B cell (primary cell): ENCODE measurements at regions not wholly inside any gene's neighbourhood (a gene's known extent, or its start where the extent isn't known, plus 50 kb on each side); places are given as distances from the start of the nearest gene placed in this dataset.

ENCODE experiments used
- ATAC-seq: fragments of 200-7000 bp; cut with Tn5 transposase; one replicate; pipeline ENCODE4 v1.10.0; 2021; ENCODE audit warnings: low read depth, mild to moderate bottlenecking, moderate number of reproducible peaks, moderate library complexity
- CTCF ChIA-PET: fragments of 350-600 bp; sonication (Branson Sonifier 250); formaldehyde crosslinking; loops from one replicate; lab custom pipeline; 2021; ENCODE audit warnings: antibody characterized with exemption, inconsistent platforms; lab: Charles Lee
- POLR2A ChIA-PET: fragments of 350-600 bp; sonication (Branson Sonifier 250); formaldehyde crosslinking; loops from one replicate; lab custom pipeline; 2021; ENCODE audit warnings: antibody characterized with exemption; lab: Charles Lee
- DNase-seq: peaks from one replicate; pipeline ENCODE4 v3.0.0; 2013
- H2AFZ ChIP-seq: 2 replicates; pipeline ENCODE4 v1.6.1; 2012; ENCODE audit warnings: mild to moderate bottlenecking, low read depth, low read length; ENCODE audit not compliant: insufficient read depth, poor library complexity, severe bottlenecking
- H3K27ac ChIP-seq, 2 donors: 1 replicate in 1 of 2; 2 replicates in 1 of 2; pipeline ENCODE4 v1.5.1; 2012 to 2013; ENCODE audit warnings: low read length in 2 of 2, mild to moderate bottlenecking in 2 of 2, moderate library complexity in 1 of 2
- H3K27me3 ChIP-seq, 4 experiments: fragments of 200-600 bp in 1 of 4; sonication (generic) in 1 of 4; replicated peaks in 1 of 4; 1 replicate in 2 of 4; 2 replicates in 2 of 4; pipeline versions ENCODE4 v1.6.1 to v1.7.0; 2013 to 2016; ENCODE audit warnings: low read length in 3 of 4, mild to moderate bottlenecking in 2 of 4, mixed read lengths in 1 of 4, moderate library complexity in 1 of 4; ENCODE audit not compliant: insufficient read depth in 4 of 4, control insufficient read depth in 3 of 4; ENCODE audit errors: control extremely low read depth in 1 of 4
- H3K36me3 ChIP-seq, 2 experiments: replicated peaks in 1 of 2; 1 replicate in 1 of 2; 2 replicates in 1 of 2; pipeline versions ENCODE4 v1.6.1 to v1.7.1; 2013; ENCODE audit warnings: low read length in 1 of 2; ENCODE audit not compliant: insufficient read depth in 2 of 2, control insufficient read depth in 1 of 2; ENCODE audit errors: control extremely low read depth in 1 of 2, extremely low read depth in 1 of 2
- H3K4me1 ChIP-seq, 2 donors: fragments of 200-600 bp in 1 of 2; sonication (generic) in 1 of 2; 1 replicate in 1 of 2; 2 replicates in 1 of 2; pipeline versions ENCODE4 v1.5.1 to v1.6.1; 2013 to 2017; ENCODE audit warnings: low read length in 2 of 2; ENCODE audit not compliant: control insufficient read depth in 2 of 2, insufficient read depth in 2 of 2
- H3K4me2 ChIP-seq: replicated peaks from 2 replicates; pipeline ENCODE3; 2012; ENCODE audit warnings: mild to moderate bottlenecking, low read depth, low read length; ENCODE audit not compliant: poor library complexity, severe bottlenecking
- H3K4me3 ChIP-seq, 5 experiments: fragments of 200-600 bp in 1 of 5; sonication (generic) in 1 of 5; 1 replicate in 3 of 5; 2 replicates in 2 of 5; pipeline versions ENCODE4 v1.5.1 to v1.7.0; 2011 to 2016; ENCODE audit warnings: low read length in 4 of 5, mild to moderate bottlenecking in 4 of 5, low read depth in 2 of 5, control low read depth in 1 of 5, moderate library complexity in 1 of 5; ENCODE audit not compliant: insufficient read depth in 1 of 5; ENCODE audit errors: control extremely low read depth in 1 of 5, extremely low read depth in 1 of 5
- H3K79me2 ChIP-seq: fragments of 200-600 bp; sonication (generic); one replicate; pipeline ENCODE4 v1.6.0; 2016; ENCODE audit warnings: low read length; ENCODE audit not compliant: control insufficient read depth, insufficient read depth
- H3K9ac ChIP-seq: fragments of 200-600 bp; sonication (generic); 2 replicates; pipeline ENCODE4 v1.6.1; 2017; ENCODE audit warnings: mild to moderate bottlenecking, low read length, moderate library complexity
- H3K9me3 ChIP-seq, 3 donors: one replicate each; pipeline versions ENCODE4 v1.6.1 to v1.7.1; 2013; ENCODE audit warnings: low read length in 2 of 3; ENCODE audit not compliant: control insufficient read depth in 2 of 3, insufficient read depth in 1 of 3; ENCODE audit errors: control extremely low read depth in 1 of 3
- H4K20me1 ChIP-seq: 2 replicates; pipeline ENCODE4 v1.6.0; 2012; ENCODE audit warnings: mild to moderate bottlenecking, low read length; ENCODE audit not compliant: insufficient read depth, control insufficient read depth, poor library complexity, severe bottlenecking
- H3K27ac Mint-ChIP-seq: one replicate; pipeline ENCODE4 v1.8.0; 2021; ENCODE audit warnings: mixed read lengths
- H3K27me3 Mint-ChIP-seq: one replicate; pipeline ENCODE4 v1.8.0; 2021; ENCODE audit warnings: mixed read lengths
- H3K4me1 Mint-ChIP-seq: one replicate; pipeline ENCODE4 v1.8.0; 2021; ENCODE audit warnings: mixed read lengths
- H3K4me3 Mint-ChIP-seq: one replicate; pipeline ENCODE4 v1.8.0; 2021; ENCODE audit warnings: mixed read lengths
- H3K9me3 Mint-ChIP-seq: one replicate; pipeline ENCODE4 v1.8.0; 2022; ENCODE audit warnings: mixed read lengths; ENCODE audit not compliant: insufficient read depth
- EZH2 ChIP-seq: IDR thresholded peaks from 2 replicates; pipeline ENCODE4 v1.6.1; 2012; ENCODE audit warnings: borderline replicate concordance, low read depth, mild to moderate bottlenecking, moderate library complexity, low read length; ENCODE audit not compliant: insufficient read depth, poor library complexity, severe bottlenecking
- WGBS: methylation state at CpG from one replicate; pipeline ENCODE4 v1.1.5; 2013; ENCODE audit warnings: missing lambda C conversion rate; ENCODE audit not compliant: insufficient coverage; 5-methylcytosine and 5-hydroxymethylcytosine counted together
- intact Hi-C: fragments of 100-400 bp; cut with micrococcal nuclease; formaldehyde crosslinking; loops from one replicate; pipeline ENCODE4 v1.10.0; 2022
- TF ChIP-seq, protein P1 (sequence below): fragments of 200-600 bp; IDR thresholded peaks from one replicate; pipeline ENCODE4 v1.8.0; 2022; ENCODE audit warnings: antibody characterized with exemption, mild to moderate bottlenecking

DNA sequence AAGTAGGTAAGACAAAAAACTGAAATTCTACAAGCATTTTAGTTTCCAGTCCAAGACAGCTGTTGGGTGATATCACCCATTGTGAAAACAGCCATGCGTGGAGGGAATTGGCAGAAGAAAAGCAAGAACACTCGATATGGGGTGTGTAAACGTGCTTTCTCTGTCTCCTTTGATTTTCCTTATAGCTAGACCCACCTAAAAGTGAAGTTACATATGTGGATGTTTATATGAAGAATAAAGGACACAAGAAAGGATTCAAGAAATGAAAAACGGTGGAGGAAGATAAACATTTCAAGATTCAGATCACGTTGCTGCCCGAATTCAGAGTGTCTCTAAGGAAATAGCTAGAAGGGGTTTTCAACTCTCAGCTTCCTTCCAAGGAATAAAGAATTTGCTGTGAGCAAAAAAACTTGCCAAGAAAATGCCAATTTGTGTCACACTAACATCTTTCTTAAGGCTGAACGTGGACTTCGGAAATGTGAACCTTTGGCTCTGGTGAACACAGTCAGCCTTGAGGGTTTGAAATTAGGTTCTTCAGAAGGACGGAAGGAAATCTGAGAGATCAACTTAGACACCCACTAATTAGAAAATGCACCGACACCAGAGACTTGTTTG lies 269.0 kb upstream of the ADAMTS9 start:
- H3K79me2 ChIP-seq: no peaks in the 10 kb centered on the region
- H3K36me3 ChIP-seq: no peaks in the 10 kb centered on the region
- H3K4me1 ChIP-seq: no peaks in the 10 kb centered on the region
- ChIA-PET CTCF (no interaction called here), POLR2A (no interaction called here)
- H3K27me3 ChIP-seq: no peaks in the 10 kb centered on the region
- H3K9me3 ChIP-seq: no peaks in the 10 kb centered on the region
- H3K4me2 ChIP-seq: no peak overlapping the region
- H3K9me3 Mint-ChIP-seq: no peaks in the 10 kb centered on the region
- no peaks in the 10 kb centered on the region for H3K27me3 Mint-ChIP-seq
- H2AFZ ChIP-seq: no peak overlapping the region
- no peak for ATAC-seq
- no peak overlapping the region for H3K4me3 ChIP-seq
- H3K27ac Mint-ChIP-seq: no peak overlapping the region
- TF ChIP-seq, protein P1, sequence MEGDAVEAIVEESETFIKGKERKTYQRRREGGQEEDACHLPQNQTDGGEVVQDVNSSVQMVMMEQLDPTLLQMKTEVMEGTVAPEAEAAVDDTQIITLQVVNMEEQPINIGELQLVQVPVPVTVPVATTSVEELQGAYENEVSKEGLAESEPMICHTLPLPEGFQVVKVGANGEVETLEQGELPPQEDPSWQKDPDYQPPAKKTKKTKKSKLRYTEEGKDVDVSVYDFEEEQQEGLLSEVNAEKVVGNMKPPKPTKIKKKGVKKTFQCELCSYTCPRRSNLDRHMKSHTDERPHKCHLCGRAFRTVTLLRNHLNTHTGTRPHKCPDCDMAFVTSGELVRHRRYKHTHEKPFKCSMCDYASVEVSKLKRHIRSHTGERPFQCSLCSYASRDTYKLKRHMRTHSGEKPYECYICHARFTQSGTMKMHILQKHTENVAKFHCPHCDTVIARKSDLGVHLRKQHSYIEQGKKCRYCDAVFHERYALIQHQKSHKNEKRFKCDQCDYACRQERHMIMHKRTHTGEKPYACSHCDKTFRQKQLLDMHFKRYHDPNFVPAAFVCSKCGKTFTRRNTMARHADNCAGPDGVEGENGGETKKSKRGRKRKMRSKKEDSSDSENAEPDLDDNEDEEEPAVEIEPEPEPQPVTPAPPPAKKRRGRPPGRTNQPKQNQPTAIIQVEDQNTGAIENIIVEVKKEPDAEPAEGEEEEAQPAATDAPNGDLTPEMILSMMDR: no peak
- no peak for TF ChIP-seq EZH2
- no peak for DNase-seq
- 67% methylated on average over 4 of the region's 10 CpGs for WGBS
- no peaks in the 10 kb centered on the region for H4K20me1 ChIP-seq
- H3K9ac ChIP-seq: no peak overlapping the region
- H3K4me1 Mint-ChIP-seq: no peaks in the 10 kb centered on the region
- H3K4me3 Mint-ChIP-seq: no peak overlapping the region
- intact Hi-C loops: no loop called here
- H3K27ac ChIP-seq: no peak overlapping the region

DNA sequence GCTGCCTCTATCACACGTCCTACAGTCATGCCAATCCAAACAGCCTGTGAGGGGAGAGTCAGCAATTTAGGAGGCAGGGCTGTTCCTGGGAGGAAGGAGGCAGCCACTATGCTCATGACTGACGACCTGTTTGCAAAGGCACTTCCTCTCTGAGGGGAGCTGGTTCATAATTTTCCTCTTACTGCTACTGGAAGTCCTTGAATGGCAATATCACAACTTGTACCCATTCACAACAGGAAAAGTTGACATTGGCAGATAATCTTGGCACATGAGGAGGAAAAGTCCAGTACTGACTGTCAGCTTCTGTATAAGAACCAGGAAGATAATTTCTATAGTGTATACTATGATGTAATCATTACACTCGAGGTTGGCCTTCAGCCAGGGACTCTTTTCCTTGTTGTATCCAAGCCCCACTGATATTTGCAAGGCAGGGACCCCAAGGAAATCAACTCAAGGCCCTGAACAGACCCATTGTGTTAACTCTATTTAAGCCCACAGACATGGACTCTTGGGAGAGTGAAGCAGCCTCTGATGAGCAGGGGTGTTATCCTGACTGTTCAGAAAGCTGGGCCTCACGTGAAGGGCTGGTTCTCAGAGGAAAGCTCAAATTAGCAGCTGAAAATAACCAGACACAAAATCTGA lies 267.3 kb upstream of the ADAMTS9 start:
- no peak overlapping the region for H3K4me3 ChIP-seq
- no peak for DNase-seq
- no peak overlapping the region for H3K4me2 ChIP-seq
- no peaks in the 10 kb centered on the region for H4K20me1 ChIP-seq
- WGBS: 57% methylated on average over 1 of the region's 4 CpGs
- no peaks in the 10 kb centered on the region for H3K36me3 ChIP-seq
- H3K4me1 ChIP-seq: no peaks in the 10 kb centered on the region
- Mint-ChIP-seq H3K27ac (no peak overlapping the region), H3K4me1 (no peaks in the 10 kb centered on the region), H3K4me3 (no peak overlapping the region), H3K9me3 (no peaks in the 10 kb centered on the region), H3K27me3 (no peaks in the 10 kb centered on the region)
- no peak overlapping the region for H3K9ac ChIP-seq
- no peak for ATAC-seq
- POLR2A ChIA-PET: no interaction called here
- TF ChIP-seq, protein P1: no peak
- no peak for TF ChIP-seq EZH2
- H3K27me3 ChIP-seq: no peaks in the 10 kb centered on the region
- no peak overlapping the region for H3K27ac ChIP-seq
- CTCF ChIA-PET: no interaction called here
- no peaks in the 10 kb centered on the region for H3K79me2 ChIP-seq
- H2AFZ ChIP-seq: no peak overlapping the region
- intact Hi-C loops: no loop called here
- H3K9me3 ChIP-seq: no peaks in the 10 kb centered on the region
